GM12873 (cell line): ENCODE measurements at regions not wholly inside any gene's neighbourhood (a gene's known extent, or its start where the extent isn't known, plus 50 kb on each side); places are given as distances from the start of the nearest gene placed in this dataset.

Experiments
- CTCF ChIP-seq: IDR thresholded peaks from 2 replicates; pipeline ENCODE4 v1.5.1; 2012; ENCODE audit warnings: low read depth, mild to moderate bottlenecking, moderate library complexity, low read length, control low read depth; ENCODE audit not compliant: insufficient read depth; ENCODE audit errors: missing control alignments

- peak; percentile 6 for TF ChIP-seq CTCF
Observed at GRCh38 chr10:10930979-10931743, 86.5 kb upstream of the CELF2 start.

- no peak for TF ChIP-seq CTCF
Observed at GRCh38 chr10:10935032-10935431, 82.6 kb upstream of the CELF2 start.

GRCh38 chr10:10938676-10939075 lies 79.0 kb upstream of the CELF2 start:
- no peak for TF ChIP-seq CTCF

GRCh38 chr10:10941127-10941730 lies 76.4 kb upstream of the CELF2 start:
- TF ChIP-seq CTCF, result no peak

GRCh38 chr10:10942441-10942840 lies 75.2 kb upstream of the CELF2 start:
- no peak for TF ChIP-seq CTCF

- no peak for TF ChIP-seq CTCF
Observed at GRCh38 chr10:10946081-10946480, 71.6 kb upstream of the CELF2 start.

GRCh38 chr10:10946801-10947200 lies 70.9 kb upstream of the CELF2 start:
- TF ChIP-seq CTCF, result no peak
